H1 (cell line): ENCODE measurements at regions not wholly inside any gene's neighbourhood (a gene's known extent, or its start where the extent isn't known, plus 50 kb on each side); places are given as distances from the start of the nearest gene placed in this dataset.

Source experiments
- CTCF ChIA-PET: fragments of 300-600 bp; sonication (Branson Sonifier 250); formaldehyde crosslinking; loops from one replicate; lab custom pipeline; 2021; ENCODE audit not compliant: partially characterized antibody; lab: Charles Lee
- POLR2A ChIA-PET: fragments of 300-600 bp; sonication (Branson Sonifier 250); formaldehyde crosslinking; loops from one replicate; lab custom pipeline; 2021; ENCODE audit warnings: inconsistent platforms; ENCODE audit not compliant: partially characterized antibody; lab: Charles Lee
- DNase-seq, 2 experiments: peaks; one replicate each; pipeline versions ENCODE4 v3.0.0 to v3.0.0-alpha.2; 2010 to 2022; ENCODE audit warnings: low spot score in 2 of 2, low read depth in 1 of 2, mixed read lengths in 1 of 2
- FAIRE-seq: peaks from 2 replicates; lab custom pipeline; 2011; peaks lifted over from hg19 to GRCh38; lab: Jason Lieb, UNC
- H2AFZ ChIP-seq: 2 replicates; pipeline ENCODE4 v1.8.1; 2012; ENCODE audit warnings: low read length, inconsistent platforms
- H2AK5ac ChIP-seq: 2 replicates; pipeline ENCODE4 v1.6.1; 2013; ENCODE audit warnings: low read depth, low read length
- H2BK120ac ChIP-seq: replicated peaks from 2 replicates; pipeline ENCODE3; 2013; ENCODE audit warnings: low read depth, low read length, inconsistent platforms
- H2BK12ac ChIP-seq: 2 replicates; pipeline ENCODE4 v1.6.1; 2013; ENCODE audit warnings: low read depth, low read length
- H2BK15ac ChIP-seq: 2 replicates; pipeline ENCODE4 v1.6.1; 2013; ENCODE audit warnings: low read length
- H2BK20ac ChIP-seq: 2 replicates; pipeline ENCODE4 v1.6.1; 2013; ENCODE audit warnings: low read length
- H2BK5ac ChIP-seq: 2 replicates; pipeline ENCODE4 v1.6.1; 2013; ENCODE audit warnings: low read depth, low read length
- H3K14ac ChIP-seq: 2 replicates; pipeline ENCODE4 v1.6.1; 2013; ENCODE audit warnings: inconsistent platforms; ENCODE audit not compliant: insufficient read length
- H3K18ac ChIP-seq: 2 replicates; pipeline ENCODE4 v1.6.1; 2013; ENCODE audit warnings: low read length; ENCODE audit errors: extremely low read depth
- H3K23ac ChIP-seq: 2 replicates; pipeline ENCODE4 v1.6.1; 2013; ENCODE audit warnings: inconsistent platforms; ENCODE audit not compliant: insufficient read length
- H3K23me2 ChIP-seq: 2 replicates; pipeline ENCODE4 v1.6.1; 2013; ENCODE audit warnings: low read depth, low read length
- H3K27ac ChIP-seq: 2 replicates; pipeline ENCODE4 v1.6.1; 2011; ENCODE audit warnings: low read depth, low read length, inconsistent platforms
- H3K27me3 ChIP-seq, 4 experiments: replicated peaks in 1 of 4; 1 replicate in 1 of 4; 2 replicates in 3 of 4; pipeline versions ENCODE4 v1.6.1 to v1.8.1; 2011 to 2013; ENCODE audit warnings: low read length in 3 of 4, mild to moderate bottlenecking in 3 of 4, inconsistent platforms in 2 of 4, mixed read lengths in 2 of 4, moderate library complexity in 1 of 4; ENCODE audit not compliant: control insufficient read depth in 3 of 4, insufficient read depth in 3 of 4; ENCODE audit errors: extremely low read depth in 1 of 4
- H3K36me3 ChIP-seq, 4 experiments: 2 replicates each; pipeline versions ENCODE4 v1.6.1 to v1.8.1; 2011 to 2013; ENCODE audit warnings: mild to moderate bottlenecking in 4 of 4, low read length in 3 of 4, moderate library complexity in 2 of 4, control low read depth in 1 of 4, inconsistent platforms in 1 of 4; ENCODE audit not compliant: insufficient read depth in 4 of 4, control insufficient read depth in 2 of 4
- H3K4ac ChIP-seq: replicated peaks from 2 replicates; pipeline ENCODE3; 2013; ENCODE audit warnings: low read length, low read depth, mixed read lengths, inconsistent platforms; ENCODE audit not compliant: insufficient read length
- H3K4me1 ChIP-seq, 4 experiments: replicated peaks in 1 of 4; 1 replicate in 1 of 4; 2 replicates in 3 of 4; pipeline versions ENCODE4 v1.6.1 to v1.8.1; 2011 to 2013; ENCODE audit warnings: low read length in 3 of 4, inconsistent platforms in 2 of 4, mixed read lengths in 1 of 4; ENCODE audit not compliant: insufficient read depth in 4 of 4, control insufficient read depth in 3 of 4
- H3K4me2 ChIP-seq, 2 experiments: 2 replicates each; pipeline versions ENCODE4 v1.6.1 to v1.8.1; 2011 to 2013; ENCODE audit warnings: low read depth in 2 of 2, low read length in 2 of 2, control low read depth in 1 of 2, inconsistent platforms in 1 of 2, mild to moderate bottlenecking in 1 of 2; ENCODE audit not compliant: insufficient read depth in 1 of 2
- H3K4me3 ChIP-seq, 4 experiments: fragments of 200-600, 300-600 bp in 1 of 4; sonication (generic), shearing (Covaris generic), sonication (Bioruptor Twin) in 1 of 4; 2 replicates each; pipeline versions ENCODE4 v1.5.1 to v1.8.1; 2011 to 2016; ENCODE audit warnings: low read length in 4 of 4, low read depth in 3 of 4, control low read depth in 2 of 4, inconsistent platforms in 2 of 4, mild to moderate bottlenecking in 2 of 4, mixed read lengths in 1 of 4, moderate library complexity in 1 of 4; ENCODE audit not compliant: insufficient read depth in 2 of 4; ENCODE audit errors: extremely low read depth in 1 of 4
- H3K56ac ChIP-seq: replicated peaks from 2 replicates; pipeline ENCODE3; 2013; ENCODE audit warnings: low read depth, mild to moderate bottlenecking, mixed read lengths, low read length, inconsistent platforms; ENCODE audit not compliant: insufficient read length
- H3K79me1 ChIP-seq: 2 replicates; pipeline ENCODE4 v1.6.1; 2013; ENCODE audit warnings: low read depth, low read length, control low read depth
- H3K79me2 ChIP-seq, 2 experiments: 2 replicates each; pipeline versions ENCODE4 v1.6.1 to v1.8.1; 2012 to 2013; ENCODE audit warnings: low read length in 2 of 2, mild to moderate bottlenecking in 2 of 2, inconsistent platforms in 1 of 2; ENCODE audit not compliant: insufficient read depth in 2 of 2, control insufficient read depth in 1 of 2
- H3K9ac ChIP-seq, 4 experiments: replicated peaks in 1 of 4; 1 replicate in 1 of 4; 2 replicates in 3 of 4; pipeline versions ENCODE4 v1.6.1 to v1.8.1; 2011 to 2013; ENCODE audit warnings: low read depth in 3 of 4, low read length in 3 of 4, control low read depth in 2 of 4, mild to moderate bottlenecking in 2 of 4, moderate library complexity in 2 of 4, inconsistent platforms in 1 of 4; ENCODE audit errors: extremely low read depth in 1 of 4
- H3K9me3 ChIP-seq, 2 experiments: 2 replicates each; pipeline versions ENCODE4 v1.6.1 to v1.8.1; 2012 to 2013; ENCODE audit warnings: mild to moderate bottlenecking in 2 of 2, moderate library complexity in 2 of 2, control low read depth in 1 of 2, inconsistent platforms in 1 of 2, low read depth in 1 of 2, low read length in 1 of 2, mixed read lengths in 1 of 2; ENCODE audit not compliant: insufficient read depth in 2 of 2
- H4K20me1 ChIP-seq, 2 experiments: replicated peaks in 1 of 2; 2 replicates each; pipeline versions ENCODE3 to v1.8.1; 2011 to 2013; ENCODE audit warnings: inconsistent platforms in 2 of 2, low read length in 2 of 2, mild to moderate bottlenecking in 1 of 2; ENCODE audit not compliant: insufficient read depth in 2 of 2, control insufficient read depth in 1 of 2
- H4K5ac ChIP-seq: 2 replicates; pipeline ENCODE4 v1.6.1; 2013; ENCODE audit warnings: low read length, low read depth, mixed read lengths, inconsistent platforms; ENCODE audit not compliant: insufficient read length
- H4K8ac ChIP-seq: 2 replicates; pipeline ENCODE4 v1.8.0; 2013; ENCODE audit warnings: mild to moderate bottlenecking, moderate library complexity, low read length, inconsistent platforms; ENCODE audit not compliant: insufficient read depth; ENCODE audit errors: extremely low read depth
- H4K91ac ChIP-seq: replicated peaks from 2 replicates; pipeline ENCODE3; 2013; ENCODE audit warnings: low read length, mixed read lengths, inconsistent platforms; ENCODE audit not compliant: insufficient read length
- CEBPB ChIP-seq: IDR thresholded peaks from 2 replicates; pipeline ENCODE4 v1.6.1; 2012; ENCODE audit warnings: low read depth, low read length
- CHD2 ChIP-seq: IDR thresholded peaks from 2 replicates; pipeline ENCODE4 v1.6.1; 2012; ENCODE audit warnings: low read length, improper control_type of control experiment
- EP300 ChIP-seq, 2 experiments: IDR thresholded peaks; 1 replicate in 1 of 2; 2 replicates in 1 of 2; pipeline ENCODE4 v1.6.1; 2011 to 2012; ENCODE audit warnings: low read depth in 2 of 2, low read length in 2 of 2, mild to moderate bottlenecking in 2 of 2, borderline replicate concordance in 1 of 2, inconsistent platforms in 1 of 2, moderate library complexity in 1 of 2
- JUN ChIP-seq: IDR thresholded peaks from 2 replicates; pipeline ENCODE4 v1.6.1; 2011; ENCODE audit warnings: low read depth, mild to moderate bottlenecking, improper control_type of control experiment, low read length
- MAFK ChIP-seq: IDR thresholded peaks from 2 replicates; pipeline ENCODE4 v1.6.1; 2012; ENCODE audit warnings: low read depth, mild to moderate bottlenecking, improper control_type of control experiment, low read length
- PHF8 ChIP-seq: fragments of 200-600 bp; sonication (generic); conservative IDR thresholded peaks from 2 replicates; pipeline ENCODE4 v1.7.1; 2012; ENCODE audit warnings: low read depth, mild to moderate bottlenecking, inconsistent platforms, low read length, moderate library complexity
- SAP30 ChIP-seq: fragments of 300-600 bp; sonication (generic); IDR thresholded peaks from 2 replicates; pipeline ENCODE4 v1.7.1; 2012; ENCODE audit warnings: low read length, moderate library complexity, mild to moderate bottlenecking, inconsistent platforms; ENCODE audit not compliant: insufficient read depth, insufficient replicate concordance
- SIRT6 ChIP-seq: IDR thresholded peaks from one replicate; pipeline ENCODE4 v1.7.1; 2012; ENCODE audit warnings: low read length, inconsistent platforms
- SIX5 ChIP-seq: IDR thresholded peaks from 2 replicates; pipeline ENCODE4 v1.6.1; 2011; ENCODE audit warnings: mild to moderate bottlenecking, low read depth, low read length
- SUZ12 ChIP-seq: fragments of 200-600 bp; sonication (generic); IDR thresholded peaks from 2 replicates; pipeline ENCODE4 v1.6.1; 2012; ENCODE audit warnings: mild to moderate bottlenecking, inconsistent platforms, low read length, moderate library complexity, mixed read lengths
- TAF1 ChIP-seq: IDR thresholded peaks from 2 replicates; pipeline ENCODE4 v1.6.1; 2011; ENCODE audit warnings: mild to moderate bottlenecking, low read depth, low read length
- WGBS, 2 experiments: shearing (Covaris generic) in 1 of 2; methylation state at CpG; one replicate each; pipeline versions ENCODE4 v1.1.6 to v1.1.7; 2013 to 2015; ENCODE audit warnings: low lambda C conversion rate in 2 of 2, mixed read lengths in 2 of 2, inconsistent platforms in 1 of 2, low coverage in 1 of 2, missing lambda C conversion rate in 1 of 2; ENCODE audit not compliant: insufficient replicate concordance in 2 of 2, insufficient coverage in 1 of 2, insufficient read length in 1 of 2; ENCODE audit errors: extremely low coverage in 1 of 2, missing lambda C conversion rate in 1 of 2; 5-methylcytosine and 5-hydroxymethylcytosine counted together
- TF ChIP-seq, protein P1 (sequence below): IDR thresholded peaks from 2 replicates; pipeline ENCODE4 v1.6.1; 2012; ENCODE audit warnings: low read length, inconsistent platforms
- TF ChIP-seq, protein P2 (sequence below): IDR thresholded peaks from 2 replicates; pipeline ENCODE4 v1.6.1; 2011; ENCODE audit warnings: low read length, improper control_type of control experiment

DNA sequence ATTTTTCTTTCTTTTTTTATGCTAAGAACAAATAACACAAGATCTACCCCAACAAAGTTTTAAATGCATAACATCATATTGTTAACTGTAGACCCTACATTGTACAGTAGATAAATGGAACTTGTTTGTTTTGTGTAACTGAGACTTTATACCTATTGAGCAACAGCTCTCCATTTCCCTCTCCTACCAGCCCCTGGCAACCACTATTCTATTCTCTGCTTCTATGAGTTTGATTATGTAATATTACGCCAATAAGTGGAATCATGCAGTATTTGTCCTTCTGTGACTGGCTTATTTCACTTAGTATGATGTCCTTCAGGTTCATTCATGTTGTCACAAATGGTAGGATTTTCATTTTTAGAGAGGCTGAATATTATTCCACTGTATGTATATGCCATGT lies 308.2 kb upstream of the PRR16 start:
- Histone ChIP-seq H4K20me1 (no peaks in the 10 kb centered on the region), H3K4me2 (no peak overlapping the region), H4K8ac (no peak overlapping the region), H2BK5ac (no peak overlapping the region), H3K4me1 (no peaks in the 10 kb centered on the region), H3K23ac (no peak overlapping the region), H3K79me1 (no peaks in the 10 kb centered on the region), H2BK20ac (no peak overlapping the region), H3K79me2 (no peaks in the 10 kb centered on the region), H2BK15ac (no peak overlapping the region), H4K5ac (no peak overlapping the region), H3K9me3 (no peaks in the 10 kb centered on the region), H3K9ac (no peak overlapping the region), H2AK5ac (no peak overlapping the region), H2BK120ac (no peak overlapping the region), H3K36me3 (no peaks in the 10 kb centered on the region), H4K91ac (no peak overlapping the region), H3K18ac (no peak overlapping the region), H2AFZ (no peak overlapping the region), H3K4me3 (no peak overlapping the region), H3K14ac (no peak overlapping the region), H3K23me2 (no peaks in the 10 kb centered on the region), H2BK12ac (no peak overlapping the region), H3K56ac (no peak overlapping the region), H3K27ac (no peak overlapping the region), H3K4ac (no peak overlapping the region), H3K27me3 (no peaks in the 10 kb centered on the region)
- ChIA-PET CTCF (no interaction called here), POLR2A (no interaction called here)
- DNase-seq (no peak), FAIRE-seq (no peak)
- WGBS, 2 experiments: 95% methylated on average over 1 of the region's 1 CpG; no CpG with 5 or more reads in 1 of the 2 experiments
- TF ChIP-seq SIRT6 (no peak), EP300 (IDR thresholded peaks at IDR 0.05; ENCODE audit: borderline replicate concordance in 1 of 2, low read depth in 2 of 2, low read length in 2 of 2) (no peak), SAP30 (no peak), SIX5 (no peak), TAF1 (no peak), CHD2 (no peak), PHF8 (no peak), CEBPB (no peak), SUZ12 (no peak), JUN (no peak), MAFK (no peak)
- TF ChIP-seq, protein P1, sequence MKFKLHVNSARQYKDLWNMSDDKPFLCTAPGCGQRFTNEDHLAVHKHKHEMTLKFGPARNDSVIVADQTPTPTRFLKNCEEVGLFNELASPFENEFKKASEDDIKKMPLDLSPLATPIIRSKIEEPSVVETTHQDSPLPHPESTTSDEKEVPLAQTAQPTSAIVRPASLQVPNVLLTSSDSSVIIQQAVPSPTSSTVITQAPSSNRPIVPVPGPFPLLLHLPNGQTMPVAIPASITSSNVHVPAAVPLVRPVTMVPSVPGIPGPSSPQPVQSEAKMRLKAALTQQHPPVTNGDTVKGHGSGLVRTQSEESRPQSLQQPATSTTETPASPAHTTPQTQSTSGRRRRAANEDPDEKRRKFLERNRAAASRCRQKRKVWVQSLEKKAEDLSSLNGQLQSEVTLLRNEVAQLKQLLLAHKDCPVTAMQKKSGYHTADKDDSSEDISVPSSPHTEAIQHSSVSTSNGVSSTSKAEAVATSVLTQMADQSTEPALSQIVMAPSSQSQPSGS: no peak
- TF ChIP-seq, protein P2, sequence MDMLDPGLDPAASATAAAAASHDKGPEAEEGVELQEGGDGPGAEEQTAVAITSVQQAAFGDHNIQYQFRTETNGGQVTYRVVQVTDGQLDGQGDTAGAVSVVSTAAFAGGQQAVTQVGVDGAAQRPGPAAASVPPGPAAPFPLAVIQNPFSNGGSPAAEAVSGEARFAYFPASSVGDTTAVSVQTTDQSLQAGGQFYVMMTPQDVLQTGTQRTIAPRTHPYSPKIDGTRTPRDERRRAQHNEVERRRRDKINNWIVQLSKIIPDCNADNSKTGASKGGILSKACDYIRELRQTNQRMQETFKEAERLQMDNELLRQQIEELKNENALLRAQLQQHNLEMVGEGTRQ: no peak
